DND-41 (cell line): ENCODE measurements at regions not wholly inside any gene's neighbourhood (a gene's known extent, or its start where the extent isn't known, plus 50 kb on each side); places are given as distances from the start of the nearest gene placed in this dataset.

ENCODE experiments used
- ATAC-seq: fragments of 200-7000 bp; cut with Tn5 transposase; 3 replicates; pipeline ENCODE4 v1.9.1; 2021; ENCODE audit warnings: low read depth; ENCODE audit not compliant: insufficient read depth
- DNase-seq: peaks from one replicate; pipeline ENCODE4 v3.0.0-alpha.2; 2020
- H2AFZ ChIP-seq: 2 replicates; pipeline ENCODE4 v1.6.0; 2012; ENCODE audit warnings: low read depth, low read length
- H3K27ac ChIP-seq: 2 replicates; pipeline ENCODE4 v1.5.1; 2012; ENCODE audit warnings: low read length, inconsistent platforms
- H3K27me3 ChIP-seq: fragments of 200-600 bp; sonication (generic); 2 replicates; pipeline ENCODE4 v1.6.0; 2012; ENCODE audit warnings: low read length, mild to moderate bottlenecking, inconsistent platforms; ENCODE audit not compliant: insufficient read depth, poor library complexity
- H3K36me3 ChIP-seq: 2 replicates; pipeline ENCODE4 v1.5.1; 2012; ENCODE audit warnings: low read length, inconsistent platforms; ENCODE audit not compliant: insufficient read depth
- H3K4me1 ChIP-seq: 2 replicates; pipeline ENCODE4 v1.5.1; 2012; ENCODE audit warnings: mild to moderate bottlenecking, low read length; ENCODE audit not compliant: insufficient read depth
- H3K4me2 ChIP-seq: 2 replicates; pipeline ENCODE4 v1.6.0; 2012; ENCODE audit warnings: mild to moderate bottlenecking, moderate library complexity, low read length, inconsistent platforms; ENCODE audit not compliant: insufficient read depth
- H3K4me3 ChIP-seq, 2 experiments: fragments of 200-600 bp in 1 of 2; shearing (Covaris generic) in 1 of 2; 2 replicates each; pipeline ENCODE4 v1.5.1; 2012 to 2016; ENCODE audit warnings: inconsistent platforms in 2 of 2, low read length in 2 of 2, mild to moderate bottlenecking in 2 of 2, low read depth in 1 of 2, moderate library complexity in 1 of 2
- H3K79me2 ChIP-seq: 2 replicates; pipeline ENCODE4 v1.6.0; 2012; ENCODE audit warnings: low read length, inconsistent platforms; ENCODE audit not compliant: insufficient read depth
- H3K9ac ChIP-seq: 2 replicates; pipeline ENCODE4 v1.6.0; 2012; ENCODE audit warnings: low read depth, mild to moderate bottlenecking, inconsistent platforms, low read length, moderate library complexity
- H3K9me3 ChIP-seq: 2 replicates; pipeline ENCODE4 v1.5.1; 2012; ENCODE audit warnings: low read length, moderate library complexity, mild to moderate bottlenecking, inconsistent platforms; ENCODE audit not compliant: insufficient read depth, severe bottlenecking
- H4K20me1 ChIP-seq: 2 replicates; pipeline ENCODE4 v1.6.0; 2012; ENCODE audit warnings: low read length; ENCODE audit not compliant: insufficient read depth
- EZH2 ChIP-seq: IDR thresholded peaks from 3 replicates; pipeline ENCODE4 v1.6.1; 2012; ENCODE audit warnings: borderline replicate concordance, low read depth, mild to moderate bottlenecking, moderate library complexity, low read length, inconsistent platforms; ENCODE audit not compliant: severe bottlenecking
- TF ChIP-seq, protein P1 (sequence below): IDR thresholded peaks from 2 replicates; pipeline ENCODE4 v1.5.1; 2012; ENCODE audit warnings: borderline replicate concordance, low read length, moderate library complexity, mild to moderate bottlenecking; ENCODE audit not compliant: poor library complexity, severe bottlenecking; ENCODE audit errors: extremely low read depth

DNA sequence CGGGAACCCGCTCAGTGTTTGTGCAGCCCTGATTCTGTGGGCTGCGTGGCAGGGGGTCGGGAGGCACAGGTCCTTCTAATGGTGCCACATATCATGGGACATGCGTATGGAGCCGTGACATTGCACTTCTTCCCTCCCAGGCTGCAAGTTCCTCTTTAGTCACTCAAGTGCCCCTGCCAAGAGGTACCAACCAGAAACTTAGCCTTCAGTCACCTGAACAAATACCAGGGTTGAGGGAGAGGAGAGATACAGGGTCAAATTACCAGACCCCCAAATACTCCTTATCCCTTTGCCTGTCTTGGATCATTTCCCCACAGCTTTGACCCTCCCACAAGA lies 209.1 kb downstream of the BUD13 start:
- H3K4me3 ChIP-seq: no peak overlapping the region
- H3K27ac ChIP-seq: no peak overlapping the region
- H4K20me1 ChIP-seq: no peaks in the 10 kb centered on the region; the same call in 1 of the 2 replicates
- H3K9ac ChIP-seq: no peak overlapping the region
- H3K9me3 ChIP-seq: no peaks in the 10 kb centered on the region
- H3K36me3 ChIP-seq: no peaks in the 10 kb centered on the region
- no peaks in the 10 kb centered on the region for H3K79me2 ChIP-seq
- no peak overlapping the region for H3K4me2 ChIP-seq
- no peak overlapping the region for H2AFZ ChIP-seq
- TF ChIP-seq EZH2: no peak
- TF ChIP-seq, protein P1, sequence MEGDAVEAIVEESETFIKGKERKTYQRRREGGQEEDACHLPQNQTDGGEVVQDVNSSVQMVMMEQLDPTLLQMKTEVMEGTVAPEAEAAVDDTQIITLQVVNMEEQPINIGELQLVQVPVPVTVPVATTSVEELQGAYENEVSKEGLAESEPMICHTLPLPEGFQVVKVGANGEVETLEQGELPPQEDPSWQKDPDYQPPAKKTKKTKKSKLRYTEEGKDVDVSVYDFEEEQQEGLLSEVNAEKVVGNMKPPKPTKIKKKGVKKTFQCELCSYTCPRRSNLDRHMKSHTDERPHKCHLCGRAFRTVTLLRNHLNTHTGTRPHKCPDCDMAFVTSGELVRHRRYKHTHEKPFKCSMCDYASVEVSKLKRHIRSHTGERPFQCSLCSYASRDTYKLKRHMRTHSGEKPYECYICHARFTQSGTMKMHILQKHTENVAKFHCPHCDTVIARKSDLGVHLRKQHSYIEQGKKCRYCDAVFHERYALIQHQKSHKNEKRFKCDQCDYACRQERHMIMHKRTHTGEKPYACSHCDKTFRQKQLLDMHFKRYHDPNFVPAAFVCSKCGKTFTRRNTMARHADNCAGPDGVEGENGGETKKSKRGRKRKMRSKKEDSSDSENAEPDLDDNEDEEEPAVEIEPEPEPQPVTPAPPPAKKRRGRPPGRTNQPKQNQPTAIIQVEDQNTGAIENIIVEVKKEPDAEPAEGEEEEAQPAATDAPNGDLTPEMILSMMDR: no peak
- ATAC-seq (no peak), DNase-seq (no peak)
- H3K27me3 ChIP-seq: peaks cover 2% of the 10 kb centered on the region
- H3K4me1 ChIP-seq: no peaks in the 10 kb centered on the region

DNA sequence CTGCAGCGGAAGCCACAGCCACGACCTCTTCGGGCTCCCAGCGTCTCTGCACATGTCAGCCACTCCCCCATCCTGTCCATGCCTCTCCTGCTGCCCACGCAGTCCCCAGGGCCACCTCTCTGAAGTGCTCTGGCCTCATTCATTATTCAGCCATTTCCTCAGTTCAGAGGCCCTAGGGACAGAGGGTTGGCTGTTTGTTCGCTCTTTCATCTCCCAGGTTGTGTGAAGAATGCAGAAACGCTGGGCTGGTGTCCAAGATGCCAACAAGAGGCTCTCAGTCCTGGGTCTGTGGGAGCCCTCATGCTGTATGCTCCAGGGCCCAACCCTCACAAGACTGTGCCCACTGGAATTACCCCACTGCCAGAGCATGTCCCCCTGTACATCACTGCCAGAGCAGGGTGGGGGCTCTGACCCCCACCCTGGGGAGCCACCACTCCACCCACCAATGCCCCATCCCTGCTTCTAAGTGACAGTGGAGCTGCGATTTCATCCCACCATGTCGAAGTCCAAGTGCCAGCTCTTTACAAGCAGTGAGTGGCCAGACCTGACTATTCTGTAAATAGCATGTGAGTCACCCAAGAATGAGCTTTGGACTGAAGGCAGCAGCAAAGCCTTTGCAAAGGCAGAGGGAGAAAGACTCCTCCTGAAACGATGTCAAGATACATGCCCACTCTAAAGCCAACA lies 209.6 kb downstream of the BUD13 start:
- TF ChIP-seq, protein P1: no peak
- no peak for TF ChIP-seq EZH2
- no peak overlapping the region for H3K4me3 ChIP-seq
- ATAC-seq: no peak
- no peaks in the 10 kb centered on the region for H3K4me1 ChIP-seq
- no peaks in the 10 kb centered on the region; the same call in 1 of the 2 replicates for H4K20me1 ChIP-seq
- peaks cover 7% of the 10 kb centered on the region for H3K27me3 ChIP-seq
- H3K9me3 ChIP-seq: no peaks in the 10 kb centered on the region
- no peak overlapping the region for H3K4me2 ChIP-seq
- H3K79me2 ChIP-seq: no peaks in the 10 kb centered on the region
- no peak for DNase-seq
- H2AFZ ChIP-seq: no peak overlapping the region
- no peaks in the 10 kb centered on the region for H3K36me3 ChIP-seq
- no peak overlapping the region for H3K27ac ChIP-seq
- H3K9ac ChIP-seq: no peak overlapping the region

DNA sequence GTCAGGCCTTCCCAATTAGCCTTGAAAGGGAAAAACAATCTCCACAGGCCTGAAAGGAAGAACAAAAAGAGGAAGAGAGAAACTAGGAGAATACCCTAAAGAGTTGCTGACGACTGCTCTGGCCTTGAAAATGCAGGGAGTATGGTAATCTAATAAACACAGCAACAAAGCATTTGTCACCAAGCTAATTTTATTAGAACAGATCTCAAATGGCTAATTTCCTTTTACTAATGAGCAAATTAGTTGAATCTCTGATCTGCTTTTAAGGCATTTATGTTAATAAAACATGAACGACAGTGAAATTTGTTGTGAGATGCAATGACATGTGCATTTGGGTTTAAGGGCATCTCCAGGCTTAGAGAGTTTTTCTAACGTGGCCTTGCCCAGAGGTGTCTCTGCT lies 212.2 kb downstream of the BUD13 start:
- H3K4me3 ChIP-seq: no peak overlapping the region
- ATAC-seq (no peak), DNase-seq (no peak)
- H3K79me2 ChIP-seq: no peaks in the 10 kb centered on the region
- no peaks in the 10 kb centered on the region for H3K36me3 ChIP-seq
- TF ChIP-seq, protein P1: no peak
- no peak for TF ChIP-seq EZH2
- no peaks in the 10 kb centered on the region; the same call in 1 of the 2 replicates for H4K20me1 ChIP-seq
- H3K4me1 ChIP-seq: no peaks in the 10 kb centered on the region
- H2AFZ ChIP-seq: no peak overlapping the region
- no peaks in the 10 kb centered on the region for H3K9me3 ChIP-seq
- no peak overlapping the region for H3K27ac ChIP-seq
- H3K27me3 ChIP-seq: peaks cover 21% of the 10 kb centered on the region
- H3K4me2 ChIP-seq: no peak overlapping the region
- no peak overlapping the region for H3K9ac ChIP-seq
